ENCODE measurements at regions not wholly inside any gene's neighbourhood (a gene's known extent, or its start where the extent isn't known, plus 50 kb on each side); places are given as distances from the start of the nearest gene placed in this dataset.
A peak's percentile ranks its signal among the peaks of the same experiment; 100 is the strongest.

GRCh38 chr3:29138171-29138570, 142.7 kb upstream of the RBMS3 start:
- DNase-seq (ENCODE audit: low read depth, low spot score), result no peak

DNA sequence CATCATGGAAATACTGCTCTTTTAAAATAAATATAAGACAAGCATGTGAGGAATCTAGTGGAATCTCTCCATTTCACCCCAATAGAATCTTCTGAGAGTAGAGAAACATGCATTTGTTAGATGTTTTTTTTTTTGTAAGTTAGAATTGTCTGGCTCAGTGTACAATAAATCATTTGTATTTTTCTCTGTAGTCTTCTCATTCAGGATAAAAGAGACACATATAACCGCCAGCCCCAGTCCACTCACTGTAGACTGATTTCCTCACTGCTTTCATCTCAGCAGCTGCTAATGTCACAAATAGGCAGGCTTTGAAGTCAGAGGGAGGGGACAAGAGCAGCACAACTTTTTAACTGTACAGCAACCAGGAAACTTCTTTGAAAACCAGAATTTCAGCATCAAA, 140.2 kb upstream of the RBMS3 start:
- DNase-seq (ENCODE audit: low read depth, low spot score), result no peak

- no peak for DNase-seq (ENCODE audit: low read depth, low spot score)
Observed at GRCh38 chr3:29141197-29141917, 139.5 kb upstream of the RBMS3 start.

- no peak for DNase-seq (ENCODE audit: low read depth, low spot score)
Observed at GRCh38 chr3:29141918-29142275, 139.0 kb upstream of the RBMS3 start.

GRCh38 chr3:29143151-29143550, 137.7 kb upstream of the RBMS3 start:
- no peak for DNase-seq (ENCODE audit: low read depth, low spot score)

GRCh38 chr3:29144361-29144760, 136.5 kb upstream of the RBMS3 start:
- DNase-seq (ENCODE audit: low read depth, low spot score), result no peak

- peak; percentile 17 for DNase-seq (ENCODE audit: low read depth, low spot score)
Observed at GRCh38 chr3:29144807-29145206, 136.1 kb upstream of the RBMS3 start.

GRCh38 chr3:29145360-29145759, 135.5 kb upstream of the RBMS3 start:
- DNase-seq (ENCODE audit: low read depth, low spot score), result no peak

DNA sequence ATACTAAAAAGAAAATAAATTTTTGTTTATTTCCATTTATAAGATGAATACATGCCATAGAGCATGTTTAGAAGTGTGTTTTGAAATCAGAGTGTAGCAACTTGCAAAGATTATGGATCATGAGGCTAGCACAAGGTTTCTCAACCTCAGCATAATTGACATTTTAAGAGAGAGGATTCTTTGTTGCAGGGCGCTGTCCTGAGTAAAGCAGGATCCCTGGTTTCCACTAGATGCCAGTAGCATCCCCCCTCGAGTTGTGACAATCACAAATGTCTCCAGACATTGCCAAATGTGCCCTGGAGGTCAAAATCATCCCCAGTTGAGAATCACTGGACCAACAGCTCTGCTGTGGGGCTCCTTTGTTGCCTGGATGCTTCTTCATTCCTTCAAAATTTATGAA, 128.5 kb upstream of the RBMS3 start:
- DNase-seq (ENCODE audit: low read depth, low spot score), result no peak

GRCh38 chr3:29153811-29154210, 127.1 kb upstream of the RBMS3 start:
- DNase-seq (ENCODE audit: low read depth, low spot score), result no peak

- DNase-seq (ENCODE audit: low read depth, low spot score), result peak; percentile 22
Observed at GRCh38 chr3:29156086-29156715, 124.7 kb upstream of the RBMS3 start.

- no peak for DNase-seq (ENCODE audit: low read depth, low spot score)
Observed at GRCh38 chr3:29164825-29165224, 116.0 kb upstream of the RBMS3 start.

- no peak for DNase-seq (ENCODE audit: low read depth, low spot score)
Observed at GRCh38 chr3:29167180-29167579, 113.7 kb upstream of the RBMS3 start.

DNA sequence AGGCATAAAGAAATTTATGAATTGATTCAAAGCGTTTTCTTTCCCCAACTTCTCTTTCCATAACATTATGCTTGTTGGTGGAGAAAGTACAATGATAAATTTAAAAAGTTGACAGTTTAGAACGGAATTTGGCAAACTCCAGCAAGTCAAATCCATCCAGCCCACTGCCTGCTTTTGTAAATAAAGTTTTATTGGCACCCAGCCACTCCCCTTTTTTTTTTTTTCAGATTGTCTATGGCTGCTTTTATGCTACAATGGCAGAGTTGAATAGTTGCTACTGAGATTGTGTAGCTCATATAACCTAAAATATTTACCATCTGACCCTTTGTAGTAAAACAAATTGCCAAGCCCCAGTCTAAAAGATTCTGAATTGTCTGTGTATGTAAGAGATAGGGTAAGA, 112.8 kb upstream of the RBMS3 start:
- DNase-seq (ENCODE audit: low read depth, low spot score), result no peak

DNA sequence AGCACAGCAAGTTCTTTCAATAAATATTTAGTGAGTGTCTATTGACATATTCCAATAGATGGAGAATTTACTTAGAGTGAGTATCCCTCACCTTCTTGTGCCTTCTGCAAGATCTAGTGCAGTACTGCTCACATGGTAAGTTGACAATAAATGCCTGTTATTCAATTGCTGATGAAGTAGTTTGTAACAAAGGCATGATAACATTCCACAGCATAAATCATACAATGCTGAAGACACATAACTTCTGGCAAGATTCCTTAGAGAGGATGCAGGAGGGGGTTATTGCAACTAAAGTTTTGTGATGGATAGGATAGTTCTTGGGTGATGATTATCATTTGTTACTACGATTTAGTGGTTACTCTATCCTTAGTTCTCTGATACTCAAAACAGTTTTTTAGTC, 112.2 kb upstream of the RBMS3 start:
- no peak for DNase-seq (ENCODE audit: low read depth, low spot score)

- no peak for DNase-seq (ENCODE audit: low read depth, low spot score)
Observed at GRCh38 chr3:29169451-29169850, 111.4 kb upstream of the RBMS3 start.

GRCh38 chr3:29171043-29171990, 109.6 kb upstream of the RBMS3 start:
- no peak for DNase-seq (ENCODE audit: low read depth, low spot score)

GRCh38 chr3:29176501-29176900, 104.4 kb upstream of the RBMS3 start:
- DNase-seq (ENCODE audit: low read depth, low spot score), result peak; percentile 22

- DNase-seq (ENCODE audit: low read depth, low spot score), result no peak
Observed at GRCh38 chr3:29178809-29179793, 101.8 kb upstream of the RBMS3 start.

- no peak for DNase-seq (ENCODE audit: low read depth, low spot score)
Observed at GRCh38 chr3:29181149-29181780, 99.6 kb upstream of the RBMS3 start.

DNA sequence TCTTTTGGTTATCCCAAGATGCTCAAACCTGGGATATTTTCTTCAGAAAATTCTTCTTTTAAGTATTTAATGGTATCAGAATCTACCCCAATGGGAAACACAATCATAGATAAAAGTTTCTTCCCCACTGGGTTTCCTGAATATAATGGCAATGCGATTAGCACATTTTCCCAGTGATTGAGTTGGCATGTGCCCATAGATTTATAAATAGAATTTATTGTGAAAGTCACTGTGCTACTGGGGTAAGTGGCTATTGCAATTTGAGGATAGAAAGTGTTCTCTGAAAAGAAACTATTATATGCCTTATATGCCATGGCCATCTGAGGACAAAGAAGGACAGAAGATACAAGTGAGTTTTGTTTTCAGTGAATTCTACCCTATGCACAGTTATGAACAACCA, 99.0 kb upstream of the RBMS3 start:
- DNase-seq (ENCODE audit: low read depth, low spot score), result no peak

Data from ELF-1 (cell line).